Heart right ventricle (tissue), 16 donors: ENCODE measurements at regions not wholly inside any gene's neighbourhood (a gene's known extent, or its start where the extent isn't known, plus 50 kb on each side); places are given as distances from the start of the nearest gene placed in this dataset.

ENCODE experiments used
- ATAC-seq, 8 donors: fragments of 200-7000 bp; cut with Tn5 transposase; one replicate each; pipeline ENCODE4 v1.9.1; 2020; ENCODE audit warnings: mild to moderate bottlenecking in 8 of 8, moderate library complexity in 8 of 8, moderate number of reproducible peaks in 1 of 8
- DNase-seq, 2 donors: peaks; one replicate each; pipeline ENCODE4 v3.0.0-alpha.2; 2020
- H3K27ac ChIP-seq, 10 donors: fragments of 200-600 bp; sonication (generic) in 2 of 10; one replicate each; pipeline versions ENCODE4 v1.5.0 to v1.8.0; 2020 to 2022; ENCODE audit warnings: mild to moderate bottlenecking in 3 of 10
- H3K27me3 ChIP-seq, 7 donors: fragments of 200-600 bp; one replicate each; pipeline ENCODE4 v1.8.0; 2021 to 2022; ENCODE audit warnings: mild to moderate bottlenecking in 2 of 7
- H3K36me3 ChIP-seq, 9 donors: fragments of 200-600 bp; sonication (generic) in 1 of 9; one replicate each; pipeline versions ENCODE4 v1.5.0 to v1.8.0; 2020 to 2022; ENCODE audit warnings: mild to moderate bottlenecking in 2 of 9
- H3K4me1 ChIP-seq, 9 donors: fragments of 200-600 bp; sonication (generic) in 1 of 9; one replicate each; pipeline versions ENCODE4 v1.5.0 to v1.8.0; 2020 to 2022; ENCODE audit warnings: mild to moderate bottlenecking in 4 of 9
- H3K4me3 ChIP-seq, 10 donors: fragments of 200-600 bp; sonication (generic) in 2 of 10; one replicate each; pipeline versions ENCODE4 v1.5.0 to v1.8.0; 2020 to 2022; ENCODE audit warnings: mild to moderate bottlenecking in 7 of 10, moderate library complexity in 2 of 10
- H3K9me3 ChIP-seq, 11 donors: fragments of 200-600 bp in 10 of 11; sonication (generic) in 2 of 11; one replicate each; pipeline versions ENCODE4 v1.5.0 to v1.8.0; 2013 to 2022; ENCODE audit warnings: mild to moderate bottlenecking in 2 of 11, control low read depth in 1 of 11, moderate library complexity in 1 of 11
- CTCF ChIP-seq, 9 donors: fragments of 200-600 bp; sonication (generic) in 2 of 9; IDR thresholded peaks; one replicate each; pipeline versions ENCODE4 v1.5.0 to v1.8.0; 2021 to 2022; ENCODE audit warnings: antibody characterized with exemption in 9 of 9, mild to moderate bottlenecking in 5 of 9, moderate library complexity in 1 of 9
- WGBS, 2 donors: extraction: QIAGEN DNeasy Blood & Tissue Kit; methylation state at CpG; one replicate each; pipeline ENCODE4 v1.1.7; 2013; ENCODE audit warnings: inconsistent platforms in 1 of 2; 5-methylcytosine and 5-hydroxymethylcytosine counted together
- intact Hi-C, 10 donors: fragments of 100-400 bp; cut with DNase I; formaldehyde crosslinking; loops; one replicate each; pipeline versions ENCODE4 v1.11.1 to v1.14.2; 2022
- donor health status: Arrhythmogenic right ventricular cardiomyopathy.
- donor health status: ischemic (EF 13 %, LVEDD 7.1; RV severe dilation, severe dysfunction).
- donor health status: healthy with polysubstance abuse.
- donor health status: DM: no; HTN: yes; CAD: no.
- donor health status: DM: no; HTN: no; CAD: no.
- donor health status: ischemic (EF 25% LVEDD 6.9; RV normal size, moderate dysfunction).
- donor health status: ischemic (EF 25% LVEDD 5.7; RV mildly dilated, moderate dysfunction).
- donor health status: healthy.
- donor health status: DM: yes; HTN: yes; CAD: no.
- donor health status: Ischemic cardiomyopathy.
- donor health status: ischemic (EF 35%, LVEDD 5.7; RV mildly dilated, moderate dysfunction).
- donor health status: nonischemic (EF 11% LVEDD 7.7; RV severe dilation, severe dysfunction).
- donor health status: DM: yes; HTN: yes; CAD: no.
- donor health status: PGD.
- donor health status: ischemic (EF 29% LVEDD 5.4; RV normal size, mild dysfunction).
- donor health status: nonischemic (EF 23%, LVEDD 6.1; RV moderate dilation, normal function).

- no peaks in the 10 kb centered on the region for H3K27me3 ChIP-seq
- H3K36me3 ChIP-seq: no peaks in the 10 kb centered on the region
- no peaks in the 10 kb centered on the region for H3K4me1 ChIP-seq
- ATAC-seq (no peak), DNase-seq (no peak)
- H3K9me3 ChIP-seq: no peaks in the 10 kb centered on the region
- WGBS, 2 donors: 66 to 82% methylated on average over 3 of the region's 3 CpGs
- intact Hi-C loops: no loop called here
- no peak overlapping the region for H3K4me3 ChIP-seq
- TF ChIP-seq CTCF (IDR thresholded peaks at IDR 0.05): no peak
- H3K27ac ChIP-seq: no peak overlapping the region
Observed at GRCh38 chr6:104558746-104559145, 301.0 kb downstream of the HACE1 start.

DNA sequence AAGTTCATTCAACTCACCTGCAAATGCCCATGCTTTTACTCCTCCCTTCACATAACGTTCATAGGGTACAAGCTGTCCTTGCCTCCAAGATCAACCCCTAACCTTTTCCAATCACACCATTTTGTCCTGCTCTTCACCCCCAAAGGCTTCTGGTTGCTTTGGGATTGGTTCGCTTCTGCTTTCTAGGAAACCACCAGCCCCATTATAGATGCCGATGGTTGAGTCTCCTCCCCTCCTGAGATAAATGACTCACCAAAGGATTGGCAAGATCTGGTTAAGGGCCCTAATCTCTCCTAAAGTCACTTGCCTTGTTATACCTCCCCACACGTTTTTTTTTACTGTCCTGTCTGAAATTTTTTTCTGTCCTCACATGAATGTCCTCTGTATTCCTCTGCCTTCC is 311.4 kb downstream of the HACE1 start:
- DNase-seq: no peak
- Histone ChIP-seq H3K27me3 (no peaks in the 10 kb centered on the region), H3K36me3 (no peaks in the 10 kb centered on the region), H3K9me3 (no peaks in the 10 kb centered on the region), H3K4me1 (no peaks in the 10 kb centered on the region), H3K4me3 (no peak overlapping the region), H3K27ac (no peak overlapping the region)
- no peak for ATAC-seq
- 70 to 71% methylated on average over 4 of the region's 4 CpGs for WGBS, 2 donors
- no peak for TF ChIP-seq CTCF (IDR thresholded peaks at IDR 0.05)
- intact Hi-C loops: no loop called here

GRCh38 chr6:104541411-104541810 is 318.3 kb downstream of the HACE1 start:
- H3K27me3 ChIP-seq: no peaks in the 10 kb centered on the region
- H3K4me1 ChIP-seq: no peaks in the 10 kb centered on the region
- H3K27ac ChIP-seq: no peak overlapping the region
- H3K4me3 ChIP-seq: no peak overlapping the region
- 79 to 90% methylated on average over 1 of the region's 1 CpG for WGBS, 2 donors
- ATAC-seq (no peak), DNase-seq (no peak)
- no peak for TF ChIP-seq CTCF (IDR thresholded peaks at IDR 0.05)
- H3K36me3 ChIP-seq: no peaks in the 10 kb centered on the region
- intact Hi-C loops: no loop called here
- no peaks in the 10 kb centered on the region for H3K9me3 ChIP-seq

DNA sequence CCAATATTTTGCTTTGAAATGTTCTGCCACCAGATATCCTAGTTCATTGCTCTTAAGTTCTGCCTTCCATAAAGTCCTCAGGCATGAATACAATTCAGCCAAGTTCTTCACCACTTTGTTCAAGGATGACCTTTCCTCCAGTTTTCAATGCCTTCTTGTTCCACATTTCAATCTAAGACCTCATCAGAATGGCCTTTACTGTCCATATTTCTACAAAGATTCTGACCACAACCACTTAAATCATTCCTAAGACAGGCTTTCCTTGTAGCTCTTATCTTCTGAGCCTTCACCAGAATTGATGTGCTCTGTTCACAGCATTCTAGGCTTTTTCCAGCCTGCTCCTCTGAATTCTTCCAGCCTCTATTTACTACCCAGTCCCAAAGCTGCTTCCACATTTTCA is 319.0 kb downstream of the HACE1 start:
- DNase-seq (no peak), ATAC-seq (no peak)
- no peak overlapping the region for H3K27ac ChIP-seq
- no peaks in the 10 kb centered on the region for H3K4me1 ChIP-seq
- H3K27me3 ChIP-seq: no peaks in the 10 kb centered on the region
- TF ChIP-seq CTCF (IDR thresholded peaks at IDR 0.05): no peak
- H3K4me3 ChIP-seq: no peak overlapping the region
- no peaks in the 10 kb centered on the region for H3K36me3 ChIP-seq
- no peaks in the 10 kb centered on the region for H3K9me3 ChIP-seq
- intact Hi-C loops: no loop called here

- Histone ChIP-seq H3K27me3 (no peaks in the 10 kb centered on the region), H3K4me3 (no peak overlapping the region), H3K9me3 (no peaks in the 10 kb centered on the region), H3K4me1 (no peaks in the 10 kb centered on the region), H3K27ac (no peak overlapping the region), H3K36me3 (no peaks in the 10 kb centered on the region)
- no peak for DNase-seq
- no peak for ATAC-seq
- no peak for TF ChIP-seq CTCF (IDR thresholded peaks at IDR 0.05)
- intact Hi-C loops: no loop called here
Observed at GRCh38 chr6:104539173-104539572, 320.5 kb downstream of the HACE1 start.
